ENCODE measurements at regions not wholly inside any gene's neighbourhood (a gene's known extent, or its start where the extent isn't known, plus 50 kb on each side); places are given as distances from the start of the nearest gene placed in this dataset.

- H3K36me3 ChIP-seq (ENCODE audit: control insufficient read depth, insufficient read depth, low read length), result no peaks in the 10 kb centered on the region
- no peaks in the 10 kb centered on the region for H3K27me3 ChIP-seq (replicated peaks; ENCODE audit: control insufficient read depth, insufficient read depth, low read length)
- no peak for TF ChIP-seq CTCF (IDR thresholded peaks at IDR 0.05; ENCODE audit: insufficient read depth, low read length, poor library complexity, severe bottlenecking)
- H3K4me3 ChIP-seq (replicated peaks; ENCODE audit: low read depth, low read length), result no peak overlapping the region
- DNase-seq (ENCODE audit: extremely low read depth, insufficient read length), result no peak
These were observed 147.2 kb upstream of the ADO start for GRCh38 chr10:62657244-62657835.

- no peaks in the 10 kb centered on the region for H3K27me3 ChIP-seq (replicated peaks; ENCODE audit: control insufficient read depth, insufficient read depth, low read length)
- no peak overlapping the region for H3K4me3 ChIP-seq (replicated peaks; ENCODE audit: low read depth, low read length)
- DNase-seq (ENCODE audit: extremely low read depth, insufficient read length), result no peak
- no peaks in the 10 kb centered on the region for H3K36me3 ChIP-seq (ENCODE audit: control insufficient read depth, insufficient read depth, low read length)
- TF ChIP-seq CTCF (IDR thresholded peaks at IDR 0.05; ENCODE audit: insufficient read depth, low read length, poor library complexity, severe bottlenecking), result no peak
These were observed 146.0 kb upstream of the ADO start for GRCh38 chr10:62658516-62658915.

- Histone ChIP-seq H3K27me3 (replicated peaks; ENCODE audit: control insufficient read depth, insufficient read depth, low read length) (no peaks in the 10 kb centered on the region), H3K4me3 (replicated peaks; ENCODE audit: low read depth, low read length) (no peak overlapping the region), H3K36me3 (ENCODE audit: control insufficient read depth, insufficient read depth, low read length) (no peaks in the 10 kb centered on the region)
- TF ChIP-seq CTCF (IDR thresholded peaks at IDR 0.05; ENCODE audit: insufficient read depth, low read length, poor library complexity, severe bottlenecking), result no peak
- DNase-seq (ENCODE audit: extremely low read depth, insufficient read length), result no peak
These were observed 143.4 kb upstream of the ADO start for GRCh38 chr10:62661143-62661542.

- TF ChIP-seq CTCF (IDR thresholded peaks at IDR 0.05; ENCODE audit: insufficient read depth, low read length, poor library complexity, severe bottlenecking), result no peak
- Histone ChIP-seq H3K36me3 (ENCODE audit: control insufficient read depth, insufficient read depth, low read length) (no peaks in the 10 kb centered on the region), H3K27me3 (replicated peaks; ENCODE audit: control insufficient read depth, insufficient read depth, low read length) (no peaks in the 10 kb centered on the region), H3K4me3 (replicated peaks; ENCODE audit: low read depth, low read length) (no peak overlapping the region)
- no peak for DNase-seq (ENCODE audit: extremely low read depth, insufficient read length)
These were observed 142.0 kb upstream of the ADO start for GRCh38 chr10:62662486-62662885.

- no peak for TF ChIP-seq CTCF (IDR thresholded peaks at IDR 0.05; ENCODE audit: insufficient read depth, low read length, poor library complexity, severe bottlenecking)
- no peak for DNase-seq (ENCODE audit: extremely low read depth, insufficient read length)
- no peaks in the 10 kb centered on the region for H3K27me3 ChIP-seq (replicated peaks; ENCODE audit: control insufficient read depth, insufficient read depth, low read length)
- no peaks in the 10 kb centered on the region for H3K36me3 ChIP-seq (ENCODE audit: control insufficient read depth, insufficient read depth, low read length)
- no peak overlapping the region for H3K4me3 ChIP-seq (replicated peaks; ENCODE audit: low read depth, low read length)
These were observed 138.7 kb upstream of the ADO start for GRCh38 chr10:62665771-62666170.

GRCh38 chr10:62666275-62666674, 138.2 kb upstream of the ADO start:
- no peak for TF ChIP-seq CTCF (IDR thresholded peaks at IDR 0.05; ENCODE audit: insufficient read depth, low read length, poor library complexity, severe bottlenecking)
- no peak overlapping the region for H3K4me3 ChIP-seq (replicated peaks; ENCODE audit: low read depth, low read length)
- no peaks in the 10 kb centered on the region for H3K27me3 ChIP-seq (replicated peaks; ENCODE audit: control insufficient read depth, insufficient read depth, low read length)
- no peak for DNase-seq (ENCODE audit: extremely low read depth, insufficient read length)
- no peaks in the 10 kb centered on the region for H3K36me3 ChIP-seq (ENCODE audit: control insufficient read depth, insufficient read depth, low read length)

All from GM06990 (cell line).